ENCODE measurements at regions not wholly inside any gene's neighbourhood (a gene's known extent, or its start where the extent isn't known, plus 50 kb on each side); places are given as distances from the start of the nearest gene placed in this dataset.

- H3K27ac ChIP-seq (ENCODE audit: low read depth, low read length), result no peak overlapping the region
- 91 to 93% (median 92%) methylated on average over 5 of the region's 5 CpGs for WGBS, 3 donors
Measured at GRCh38 chr2:7974936-7975335, 706.9 kb upstream of the ID2 start.

- WGBS, 3 donors, result 69 to 78% (median 72%) methylated on average over 7 of the region's 7 CpGs
- H3K27ac ChIP-seq (ENCODE audit: low read depth, low read length), result no peak overlapping the region
Measured at GRCh38 chr2:7976206-7976605, 705.6 kb upstream of the ID2 start.

DNA sequence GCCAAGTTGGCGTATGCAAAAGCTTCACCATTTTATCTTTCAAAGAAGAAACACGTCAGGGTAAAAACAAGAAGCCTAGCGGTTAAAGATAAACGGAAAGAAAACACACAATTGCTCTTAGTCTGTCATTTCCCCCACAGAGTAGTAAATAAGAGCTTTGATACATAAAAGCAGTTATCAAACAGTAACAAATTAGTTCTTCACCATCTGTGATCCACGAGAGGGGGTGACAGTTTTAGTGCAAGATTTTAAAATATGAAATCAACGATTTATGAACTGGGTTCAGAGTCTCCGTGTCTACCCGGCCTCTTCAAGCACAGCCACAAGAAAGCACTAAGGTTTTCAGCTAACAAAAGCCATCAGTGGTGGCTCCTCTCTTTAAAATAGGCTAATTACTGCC is 703.9 kb upstream of the ID2 start:
- 58 to 73% (median 64%) methylated on average over 8 of the region's 8 CpGs for WGBS, 3 donors
- no peak overlapping the region for H3K27ac ChIP-seq (ENCODE audit: low read depth, low read length)

GRCh38 chr2:7982054-7982453 is 699.8 kb upstream of the ID2 start:
- no peak overlapping the region for H3K27ac ChIP-seq (ENCODE audit: low read depth, low read length)
- 91 to 95% (median 94%) methylated on average over 1 of the region's 1 CpG for WGBS, 3 donors

GRCh38 chr2:7983451-7983850 is 698.4 kb upstream of the ID2 start:
- WGBS, 3 donors, result 75 to 88% (median 79%) methylated on average over 4 of the region's 4 CpGs
- H3K27ac ChIP-seq (ENCODE audit: low read depth, low read length), result no peak overlapping the region

- no peak overlapping the region for H3K27ac ChIP-seq (ENCODE audit: low read depth, low read length)
- WGBS, 3 donors, result 96% methylated on average over 2 of the region's 2 CpGs
Measured at GRCh38 chr2:7983912-7984311, 697.9 kb upstream of the ID2 start.

DNA sequence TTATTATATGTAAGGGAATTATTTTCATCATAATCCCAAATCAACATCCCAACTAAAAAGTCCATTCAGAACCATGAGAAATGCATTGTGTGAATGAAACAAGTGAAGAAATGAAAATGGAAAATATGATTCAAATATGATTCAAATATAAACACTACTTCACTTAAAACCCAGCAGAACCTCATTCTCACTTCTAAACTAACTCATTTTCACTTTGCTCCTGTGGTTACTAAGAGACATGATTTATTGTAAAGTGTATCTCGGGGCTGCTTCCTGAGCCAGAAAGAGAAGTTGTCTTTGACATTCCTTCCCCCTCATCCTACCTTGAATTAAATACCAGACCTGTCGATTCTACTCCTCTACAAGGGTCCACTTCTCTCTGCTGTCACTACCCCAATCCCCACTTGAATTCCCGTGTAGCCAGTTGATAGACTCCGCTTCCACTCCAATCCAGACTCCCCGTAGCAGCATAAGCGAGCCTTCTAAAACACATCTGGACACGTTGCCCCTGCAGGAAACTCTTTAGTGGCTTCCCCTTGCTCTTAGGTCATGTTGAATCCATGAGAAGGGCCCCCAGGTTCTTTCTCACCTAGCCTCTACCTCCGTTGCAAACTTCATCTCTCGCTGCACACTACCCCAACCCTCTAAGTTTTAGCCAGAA is 697.0 kb upstream of the ID2 start:
- no peak overlapping the region for H3K27ac ChIP-seq (ENCODE audit: low read depth, low read length)
- WGBS, 3 donors, result 47 to 76% (median 51%) methylated on average over 9 of the region's 9 CpGs

GRCh38 chr2:7986431-7986830 is 695.4 kb upstream of the ID2 start:
- H3K27ac ChIP-seq (ENCODE audit: low read depth, low read length), result no peak overlapping the region
- WGBS, 3 donors, result 84 to 98% (median 89%) methylated on average over 3 of the region's 3 CpGs

DNA sequence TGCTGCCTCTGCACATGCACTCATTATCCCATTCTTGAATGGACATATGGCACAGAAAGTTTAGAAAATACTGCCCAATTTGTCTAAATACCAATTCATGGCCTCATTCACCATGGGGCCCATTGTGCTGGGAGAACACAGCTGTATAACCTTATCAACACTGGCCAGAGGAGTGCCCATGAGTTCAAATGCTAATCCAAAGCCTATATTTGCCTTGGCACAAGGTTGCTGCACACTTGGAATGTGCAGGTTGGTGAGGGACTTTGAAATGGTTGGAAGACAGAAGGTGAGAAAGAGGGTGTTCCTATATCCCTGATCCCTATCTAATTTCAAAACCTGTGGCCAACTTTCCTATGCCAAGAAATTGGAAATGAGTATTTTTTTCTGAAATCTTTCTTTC is 693.9 kb upstream of the ID2 start:
- no peak overlapping the region for H3K27ac ChIP-seq (ENCODE audit: low read depth, low read length)

DNA sequence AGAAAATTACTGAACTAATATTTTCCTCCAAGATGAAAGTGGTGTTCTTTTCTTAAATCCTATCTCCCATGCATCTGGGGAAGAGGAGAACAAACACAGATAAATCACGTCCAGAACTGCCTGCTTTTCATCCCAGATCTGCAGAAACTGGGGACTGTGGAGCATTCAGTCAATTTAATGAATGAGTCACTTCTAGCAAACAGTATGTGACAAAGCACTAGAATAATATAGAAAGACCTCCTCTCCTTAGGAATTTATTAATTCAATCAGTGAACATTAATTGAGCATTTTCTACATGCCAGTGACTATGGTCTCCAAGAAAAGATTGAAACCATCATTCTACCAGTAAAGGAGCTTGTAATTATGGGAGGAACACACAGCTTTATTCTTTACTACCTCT is 693.4 kb upstream of the ID2 start:
- H3K27ac ChIP-seq (ENCODE audit: low read depth, low read length), result no peak overlapping the region
- 53 to 86% (median 84%) methylated on average over 1 of the region's 1 CpG for WGBS, 3 donors

GRCh38 chr2:7989823-7990222 is 692.0 kb upstream of the ID2 start:
- H3K27ac ChIP-seq (ENCODE audit: low read depth, low read length), result no peak overlapping the region
- 92 to 99% (median 95%) methylated on average over 5 of the region's 5 CpGs for WGBS, 3 donors

DNA sequence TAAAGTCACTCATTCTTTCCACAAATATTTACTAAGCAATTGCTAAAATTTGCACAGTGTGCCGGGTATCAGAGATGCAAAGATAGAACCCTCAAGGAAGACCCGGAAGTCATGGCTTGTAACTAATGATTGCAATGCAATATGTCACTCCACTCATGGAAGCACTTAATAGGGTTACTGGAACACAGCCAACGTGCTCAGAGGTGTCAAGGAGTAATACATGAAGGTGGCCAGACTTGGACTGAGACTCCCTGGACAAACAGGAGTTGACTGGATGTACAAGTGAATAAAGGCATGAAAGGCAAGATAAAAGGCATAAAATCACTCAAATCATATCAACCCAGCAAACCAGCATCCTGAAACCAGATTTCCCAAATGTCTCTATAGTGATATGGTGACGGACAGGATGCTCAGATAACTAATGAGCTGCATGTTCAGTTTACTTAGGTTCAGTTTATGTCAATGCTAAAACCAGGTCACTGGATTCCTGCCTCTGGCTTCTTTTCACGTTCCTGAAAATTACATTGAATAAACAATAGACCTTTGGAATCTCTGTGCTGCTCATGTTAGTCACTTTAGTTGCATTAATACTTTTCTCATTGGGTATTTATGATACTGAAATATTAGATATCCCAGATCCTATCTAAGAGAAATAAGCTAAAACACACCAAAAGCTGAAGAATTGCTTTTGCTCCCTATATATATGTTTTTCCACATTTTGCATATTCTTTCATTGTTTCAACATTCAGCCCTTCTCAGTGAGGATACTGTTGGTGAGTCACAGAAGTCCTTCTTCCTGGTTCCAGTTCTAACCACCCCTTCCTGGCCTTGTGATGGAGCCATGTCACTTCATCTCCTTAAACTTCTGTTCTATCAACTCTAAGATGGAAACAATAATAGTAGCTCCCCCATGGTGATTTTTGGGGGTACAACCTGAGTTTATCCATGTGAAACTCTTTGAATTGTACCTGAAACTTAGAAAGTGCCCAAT is 688.9 kb upstream of the ID2 start:
- H3K27ac ChIP-seq (ENCODE audit: low read depth, low read length), result no peak overlapping the region
- WGBS, 3 donors, result 52 to 76% (median 73%) methylated on average over 5 of the region's 5 CpGs

DNA sequence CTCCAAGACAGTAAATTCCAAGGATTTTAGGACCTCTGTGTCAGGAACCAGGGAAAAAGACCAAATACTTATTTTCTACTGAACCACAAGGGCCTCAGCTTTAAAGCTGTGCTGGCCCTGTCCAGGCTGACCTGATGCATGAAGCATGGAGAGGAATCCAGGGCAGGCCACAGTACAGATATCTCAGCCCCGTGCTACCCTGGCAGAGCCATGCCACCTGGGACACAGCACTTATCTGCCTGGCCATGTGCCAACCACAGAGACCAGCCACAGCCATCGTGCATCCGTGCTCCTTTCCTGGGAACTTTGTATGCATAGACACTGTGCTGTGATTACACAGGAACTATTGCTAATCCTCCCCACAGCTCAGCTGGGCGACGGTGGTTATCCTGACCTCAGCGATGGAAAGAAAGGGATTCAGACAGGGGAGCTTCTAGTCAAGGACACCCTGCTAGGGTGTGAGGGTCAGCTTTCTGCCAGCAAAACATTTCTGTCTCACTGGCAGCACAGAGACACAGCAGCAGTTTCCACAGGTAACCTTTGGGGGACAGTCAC is 687.4 kb upstream of the ID2 start:
- 29 to 73% (median 65%) methylated on average over 6 of the region's 6 CpGs for WGBS, 3 donors
- H3K27ac ChIP-seq (ENCODE audit: low read depth, low read length), result no peak overlapping the region

- 80 to 93% (median 91%) methylated on average over 2 of the region's 2 CpGs for WGBS, 3 donors
- no peak overlapping the region for H3K27ac ChIP-seq (ENCODE audit: low read depth, low read length)
Measured at GRCh38 chr2:7997279-7997678, 684.6 kb upstream of the ID2 start.

DNA sequence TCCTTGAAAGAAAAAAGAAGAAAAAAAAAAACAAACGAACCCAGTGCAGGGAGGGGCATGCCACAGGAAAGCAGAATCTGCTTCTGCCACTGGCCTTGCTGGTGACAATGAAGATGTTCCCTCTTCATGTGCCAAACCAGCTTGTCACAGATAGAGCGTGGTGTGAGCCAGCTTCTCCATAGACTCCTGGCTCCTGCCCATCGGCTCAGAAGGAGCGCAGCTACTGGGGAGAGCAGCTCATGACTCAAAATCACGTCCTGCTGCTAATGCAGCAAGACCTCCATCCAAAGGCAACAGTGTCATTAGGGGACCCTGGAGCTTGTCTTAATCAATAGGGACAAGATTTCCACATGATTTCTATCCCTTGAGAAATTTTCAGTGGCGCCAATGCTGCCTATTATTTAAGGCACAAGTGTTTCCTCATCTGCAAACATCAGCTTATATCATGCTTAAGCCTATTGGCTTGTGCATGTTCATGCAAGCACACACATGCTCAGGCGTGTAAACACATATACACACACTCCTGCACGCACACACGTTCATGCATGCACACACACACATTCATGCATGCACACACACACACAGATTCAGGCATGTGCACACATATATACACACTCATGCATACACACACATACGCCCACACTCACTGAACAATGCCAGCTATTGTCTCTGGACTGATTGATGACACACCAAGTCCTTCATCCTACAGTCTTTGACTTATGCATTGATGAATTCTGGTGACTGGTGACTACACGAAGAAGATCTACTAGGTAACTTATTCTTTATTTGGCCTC is 682.0 kb upstream of the ID2 start:
- WGBS, 3 donors, result 84 to 91% (median 88%) methylated on average over 11 of the region's 11 CpGs
- no peak overlapping the region for H3K27ac ChIP-seq (ENCODE audit: low read depth, low read length)

GRCh38 chr2:8000870-8001269 is 681.0 kb upstream of the ID2 start:
- no peak overlapping the region for H3K27ac ChIP-seq (ENCODE audit: low read depth, low read length)
- WGBS, 3 donors, result 93 to 97% (median 94%) methylated on average over 1 of the region's 1 CpG

GRCh38 chr2:8002765-8003393 is 679.0 kb upstream of the ID2 start:
- H3K27ac ChIP-seq (ENCODE audit: low read depth, low read length), result no peak overlapping the region
- WGBS, 3 donors, result 83 to 91% (median 88%) methylated on average over 8 of the region's 8 CpGs

GRCh38 chr2:8003462-8004075 is 678.3 kb upstream of the ID2 start:
- 56 to 71% (median 65%) methylated on average over 13 of the region's 13 CpGs for WGBS, 3 donors
- H3K27ac ChIP-seq (ENCODE audit: low read depth, low read length), result no peak overlapping the region

Measured in adipose tissue (tissue), 3 donors.